ENCODE measurements at regions not wholly inside any gene's neighbourhood (a gene's known extent, or its start where the extent isn't known, plus 50 kb on each side); places are given as distances from the start of the nearest gene placed in this dataset.

- ATAC-seq: no peak
- H4K20me1 ChIP-seq (replicated peaks; ENCODE audit: control insufficient read depth, insufficient read depth, low read length): no peaks in the 10 kb centered on the region
- CTCF ChIA-PET (ENCODE audit: low intra/inter-chr PET ratio): no interaction called here
- no peak overlapping the region for H3K27ac ChIP-seq (ENCODE audit: extremely low read depth, low read depth, low read length)
- no peak overlapping the region for H3K4me3 ChIP-seq
- H3K9me3 ChIP-seq (replicated peaks; ENCODE audit: control insufficient read depth, insufficient read depth, low read depth, low read length): no peaks in the 10 kb centered on the region
- WGBS (ENCODE audit: insufficient coverage, low coverage, missing lambda C conversion rate): 0% methylated on average over 1 of the region's 2 CpGs
- POLR2A ChIA-PET: no interaction called here
- no peaks in the 10 kb centered on the region for H3K27me3 ChIP-seq (ENCODE audit: control insufficient read depth in 2 of 2, insufficient read depth in 2 of 2, low read length in 2 of 2)
- no peak for TF ChIP-seq RUNX1 (IDR thresholded peaks at IDR 0.05; ENCODE audit: low read depth)
- TF ChIP-seq EZH2 (IDR thresholded peaks at IDR 0.05; ENCODE audit: borderline replicate concordance, low read depth, low read length): no peak
- no peak for TF ChIP-seq ZFP36 (IDR thresholded peaks at IDR 0.05; ENCODE audit: low read depth, low read length, partially characterized antibody)
- TF ChIP-seq PML (IDR thresholded peaks at IDR 0.05; ENCODE audit: low read length): no peak
- TF ChIP-seq RHOXF2B (CRISPR knock-in tag; conservative IDR thresholded peaks at IDR 0.05): no peak
- no peaks in the 10 kb centered on the region for H3K9me1 ChIP-seq (ENCODE audit: control insufficient read depth, insufficient read depth, low read length)
- H3K9ac ChIP-seq (ENCODE audit: insufficient read depth in 1 of 2, low read depth in 2 of 2, low read length in 2 of 2): no peak overlapping the region
- in situ Hi-C loops (cut with MboI): no loop called here
- H3K36me3 ChIP-seq (ENCODE audit: control insufficient read depth, insufficient read depth, low read length): no peaks in the 10 kb centered on the region
- no peak overlapping the region for H2AFZ ChIP-seq (ENCODE audit: low read depth, low read length)
- intact Hi-C loops (cut with micrococcal nuclease): no loop called here
- DNase-seq (ENCODE audit: extremely low read depth in 1 of 4, low spot score in 3 of 4): no peak
- H3K79me2 ChIP-seq (ENCODE audit: control insufficient read depth, insufficient read depth, low read length): no peaks in the 10 kb centered on the region
- no peaks in the 10 kb centered on the region for H3K4me1 ChIP-seq (replicated peaks in 1 of 2; ENCODE audit: control insufficient read depth in 2 of 2, insufficient read depth in 2 of 2, low read length in 2 of 2)
- no TSS peak for BruUV-seq (replicated peaks)
- no peak overlapping the region for H3K4me2 ChIP-seq (ENCODE audit: insufficient read depth, low read length)
- no peak for FAIRE-seq
Observed at GRCh38 chr12:24491968-24492367, 456.9 kb downstream of the BCAT1 start.

- BruUV-seq (replicated peaks): no TSS peak
- in situ Hi-C loops (cut with MboI) (no loop called here), intact Hi-C loops (cut with micrococcal nuclease) (no loop called here)
- H3K36me3 ChIP-seq (ENCODE audit: control insufficient read depth, insufficient read depth, low read length): no peaks in the 10 kb centered on the region
- H3K9me1 ChIP-seq (ENCODE audit: control insufficient read depth, insufficient read depth, low read length): no peaks in the 10 kb centered on the region
- H3K9ac ChIP-seq (ENCODE audit: insufficient read depth in 1 of 2, low read depth in 2 of 2, low read length in 2 of 2): no peak overlapping the region
- H3K4me2 ChIP-seq (ENCODE audit: insufficient read depth, low read length): no peak overlapping the region
- H3K27me3 ChIP-seq (ENCODE audit: control insufficient read depth in 2 of 2, insufficient read depth in 2 of 2, low read length in 2 of 2): no peaks in the 10 kb centered on the region
- H3K4me1 ChIP-seq (replicated peaks in 1 of 2; ENCODE audit: control insufficient read depth in 2 of 2, insufficient read depth in 2 of 2, low read length in 2 of 2): no peaks in the 10 kb centered on the region
- no peaks in the 10 kb centered on the region for H3K79me2 ChIP-seq (ENCODE audit: control insufficient read depth, insufficient read depth, low read length)
- H3K9me3 ChIP-seq (replicated peaks; ENCODE audit: control insufficient read depth, insufficient read depth, low read depth, low read length): no peaks in the 10 kb centered on the region
- no peak overlapping the region for H3K27ac ChIP-seq (ENCODE audit: extremely low read depth, low read depth, low read length)
- ChIA-PET POLR2A (no interaction called here), CTCF (ENCODE audit: low intra/inter-chr PET ratio) (no interaction called here)
- no peak for FAIRE-seq
- WGBS (ENCODE audit: insufficient coverage, low coverage, missing lambda C conversion rate): 2% methylated on average over 3 of the region's 3 CpGs
- no peak for ATAC-seq
- no peaks in the 10 kb centered on the region for H4K20me1 ChIP-seq (replicated peaks; ENCODE audit: control insufficient read depth, insufficient read depth, low read length)
- H2AFZ ChIP-seq (ENCODE audit: low read depth, low read length): no peak overlapping the region
- H3K4me3 ChIP-seq: no peak overlapping the region
- DNase-seq (ENCODE audit: extremely low read depth in 1 of 4, low spot score in 3 of 4): no peak
- no peak for TF ChIP-seq PURB (CRISPR knock-in tag; IDR thresholded peaks at IDR 0.05; ENCODE audit: low read depth)
- TF ChIP-seq ELF4 (CRISPR knock-in tag; IDR thresholded peaks at IDR 0.05): no peak
- TF ChIP-seq FOXK1 (CRISPR knock-in tag; IDR thresholded peaks at IDR 0.05; ENCODE audit: borderline replicate concordance): no peak
- no peak for TF ChIP-seq EWSR1 (IDR thresholded peaks at IDR 0.05; ENCODE audit: borderline replicate concordance, low read depth, partially characterized antibody)
- no peak for TF ChIP-seq ZNF592 (IDR thresholded peaks at IDR 0.05)
- TF ChIP-seq FOXA3 (CRISPR knock-in tag; conservative IDR thresholded peaks at IDR 0.05 in 1 of 2, IDR thresholded peaks at IDR 0.05 in 1 of 2): no peak
- no peak for TF ChIP-seq CREB3 (tag; conservative IDR thresholded peaks at IDR 0.05; ENCODE audit: low read depth)
- no peak for TF ChIP-seq ELF2 (CRISPR knock-in tag; IDR thresholded peaks at IDR 0.05)
Observed at GRCh38 chr12:24489939-24490338, 459.0 kb downstream of the BCAT1 start.
